Choroid plexus epithelial cell (primary cell): ENCODE measurements at regions not wholly inside any gene's neighbourhood (a gene's known extent, or its start where the extent isn't known, plus 50 kb on each side); places are given as distances from the start of the nearest gene placed in this dataset.
A peak's percentile ranks its signal among the peaks of the same experiment; 100 is the strongest.

Experiments used
- DNase-seq: peaks from one replicate; pipeline ENCODE4 v3.0.0-alpha.2; 2010; ENCODE audit warnings: low read depth
- H3K4me3 ChIP-seq: 2 replicates; pipeline ENCODE4 v1.5.1; 2011; ENCODE audit warnings: low read depth, mild to moderate bottlenecking, control low read depth, low read length, moderate library complexity
- TF ChIP-seq, protein P1 (sequence below): conservative IDR thresholded peaks from 2 replicates; pipeline ENCODE4 v1.5.1; 2011; ENCODE audit warnings: low read depth, mild to moderate bottlenecking, control low read depth, inconsistent platforms, low read length, moderate library complexity

- TF ChIP-seq, protein P1, sequence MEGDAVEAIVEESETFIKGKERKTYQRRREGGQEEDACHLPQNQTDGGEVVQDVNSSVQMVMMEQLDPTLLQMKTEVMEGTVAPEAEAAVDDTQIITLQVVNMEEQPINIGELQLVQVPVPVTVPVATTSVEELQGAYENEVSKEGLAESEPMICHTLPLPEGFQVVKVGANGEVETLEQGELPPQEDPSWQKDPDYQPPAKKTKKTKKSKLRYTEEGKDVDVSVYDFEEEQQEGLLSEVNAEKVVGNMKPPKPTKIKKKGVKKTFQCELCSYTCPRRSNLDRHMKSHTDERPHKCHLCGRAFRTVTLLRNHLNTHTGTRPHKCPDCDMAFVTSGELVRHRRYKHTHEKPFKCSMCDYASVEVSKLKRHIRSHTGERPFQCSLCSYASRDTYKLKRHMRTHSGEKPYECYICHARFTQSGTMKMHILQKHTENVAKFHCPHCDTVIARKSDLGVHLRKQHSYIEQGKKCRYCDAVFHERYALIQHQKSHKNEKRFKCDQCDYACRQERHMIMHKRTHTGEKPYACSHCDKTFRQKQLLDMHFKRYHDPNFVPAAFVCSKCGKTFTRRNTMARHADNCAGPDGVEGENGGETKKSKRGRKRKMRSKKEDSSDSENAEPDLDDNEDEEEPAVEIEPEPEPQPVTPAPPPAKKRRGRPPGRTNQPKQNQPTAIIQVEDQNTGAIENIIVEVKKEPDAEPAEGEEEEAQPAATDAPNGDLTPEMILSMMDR, result no peak
- H3K4me3 ChIP-seq, result no peak overlapping the region
- DNase-seq, result no peak
Observed at GRCh38 chr13:36518707-36519106, 86.4 kb downstream of the CCNA1 start.

GRCh38 chr13:36519432-36519831 lies 87.1 kb downstream of the CCNA1 start:
- DNase-seq, result no peak
- TF ChIP-seq, protein P1, result no peak
- no peak overlapping the region for H3K4me3 ChIP-seq

DNA sequence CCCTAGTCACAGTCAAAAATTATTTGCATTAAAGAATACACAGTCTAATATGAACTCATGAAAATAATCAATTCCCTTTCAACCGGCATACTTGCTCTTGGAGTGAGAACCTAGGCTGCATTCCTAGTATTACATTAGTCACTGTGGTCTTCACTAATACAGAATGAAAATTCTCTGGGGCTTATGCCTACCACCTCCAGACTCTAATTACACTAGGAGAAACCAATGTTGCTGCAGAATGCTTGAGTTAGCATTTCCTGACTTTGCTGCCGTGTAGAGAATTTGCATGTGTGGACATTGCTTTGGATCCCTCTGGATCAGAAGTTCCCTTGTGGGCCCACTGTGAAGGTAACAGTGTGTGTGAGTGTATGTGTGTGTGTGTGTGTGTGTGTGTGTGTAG lies 87.8 kb downstream of the CCNA1 start:
- TF ChIP-seq, protein P1, result no peak
- no peak overlapping the region for H3K4me3 ChIP-seq
- DNase-seq, result no peak

DNA sequence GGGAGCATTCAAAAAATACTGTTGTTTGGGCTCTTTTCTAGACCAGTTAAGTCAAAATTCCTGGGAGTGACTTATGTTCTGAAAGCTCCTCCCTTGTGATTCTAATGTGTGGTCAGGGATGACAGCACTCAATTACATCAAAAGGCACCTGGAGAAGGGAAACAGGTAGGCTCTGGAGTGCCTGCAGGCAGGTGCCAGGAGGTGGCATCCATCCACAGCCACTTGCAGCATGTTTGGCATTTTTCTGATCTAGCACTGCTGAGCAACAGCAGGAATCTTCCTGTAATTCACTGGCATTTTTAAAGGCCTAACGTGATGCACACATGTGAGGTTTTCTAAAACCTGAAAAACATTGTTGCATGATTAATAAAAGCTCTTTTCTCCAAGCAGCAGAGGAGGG lies 94.6 kb downstream of the CCNA1 start:
- no peak for DNase-seq
- H3K4me3 ChIP-seq, result no peak overlapping the region
- TF ChIP-seq, protein P1, result no peak

- TF ChIP-seq, protein P1, result no peak
- H3K4me3 ChIP-seq, result no peak overlapping the region
- no peak for DNase-seq
Observed at GRCh38 chr13:36528105-36528504, 95.8 kb downstream of the CCNA1 start.

GRCh38 chr13:36530050-36530789 lies 97.9 kb downstream of the CCNA1 start:
- TF ChIP-seq, protein P1, result no peak
- H3K4me3 ChIP-seq, result no peak overlapping the region
- peak; percentile 74 for DNase-seq
